ENCODE measurements at regions not wholly inside any gene's neighbourhood (a gene's known extent, or its start where the extent isn't known, plus 50 kb on each side); places are given as distances from the start of the nearest gene placed in this dataset.
"Not testable (repeated sequence)": the region's sequence is repeated elsewhere in the genome, so short reads cannot be mapped to it uniquely, and the experiment has no call there.

- DNase-seq (ENCODE audit: insufficient read length, low spot score) (no peak), FAIRE-seq (no peak)
- no peak for TF ChIP-seq CTCF (IDR thresholded peaks at IDR 0.05; ENCODE audit: insufficient read depth, missing control alignments)
Measured at GRCh38 chr18:35890323-35890722, 82.2 kb upstream of the RMP24 start.

GRCh38 chr18:35892118-35892517 is 80.4 kb upstream of the RMP24 start:
- DNase-seq (ENCODE audit: insufficient read length, low spot score): no peak
- no peak for TF ChIP-seq CTCF (IDR thresholded peaks at IDR 0.05; ENCODE audit: insufficient read depth, missing control alignments)
- no peak for FAIRE-seq

GRCh38 chr18:35897481-35897880 is 75.0 kb upstream of the RMP24 start:
- DNase-seq (ENCODE audit: insufficient read length, low spot score); FAIRE-seq: not testable (repeated sequence)

DNA sequence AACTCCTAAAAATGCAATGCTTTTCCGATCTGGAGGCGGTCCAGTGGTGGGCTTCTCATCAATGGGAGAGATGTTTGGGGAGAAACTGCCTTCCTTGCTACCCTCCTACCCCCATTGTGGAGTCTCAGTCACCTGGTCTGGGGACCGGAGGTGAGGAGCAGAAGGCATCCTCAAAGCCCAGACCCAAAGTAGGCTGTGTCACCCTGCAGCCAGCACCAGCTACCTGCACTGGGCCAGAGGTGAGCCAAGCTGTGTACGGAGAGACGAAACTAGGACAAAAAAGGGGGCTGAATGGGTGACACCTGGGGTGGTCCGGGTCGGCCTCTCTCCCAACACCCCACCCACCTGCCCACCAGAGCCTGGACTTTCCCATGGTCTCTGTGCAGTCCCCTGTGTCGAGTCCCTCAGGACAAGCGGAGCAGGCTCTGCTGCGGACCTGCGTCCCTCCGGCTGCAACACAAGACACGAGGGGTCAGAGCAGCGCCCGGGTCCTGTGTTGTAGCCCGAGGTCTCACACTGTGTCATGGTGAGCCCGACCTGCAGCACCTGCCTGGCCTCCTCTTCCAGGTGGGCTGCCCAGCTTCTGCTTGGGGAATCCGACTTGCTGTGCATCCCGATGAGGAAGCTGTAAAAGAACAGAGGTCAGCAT is 68.0 kb upstream of the RMP24 start:
- no peak for TF ChIP-seq CTCF (IDR thresholded peaks at IDR 0.05; ENCODE audit: insufficient read depth, missing control alignments)
- FAIRE-seq (no peak), DNase-seq (ENCODE audit: insufficient read length, low spot score) (no peak)

GRCh38 chr18:35905436-35905835 is 67.0 kb upstream of the RMP24 start:
- TF ChIP-seq CTCF (IDR thresholded peaks at IDR 0.05; ENCODE audit: insufficient read depth, missing control alignments): no peak
- no peak for DNase-seq (ENCODE audit: insufficient read length, low spot score)
- FAIRE-seq: no peak

GRCh38 chr18:35906291-35906690 is 66.2 kb upstream of the RMP24 start:
- DNase-seq (ENCODE audit: insufficient read length, low spot score); FAIRE-seq: not testable (repeated sequence)

GRCh38 chr18:35910327-35910726 is 62.2 kb upstream of the RMP24 start:
- FAIRE-seq: no peak
- no peak for DNase-seq (ENCODE audit: insufficient read length, low spot score)
- TF ChIP-seq CTCF (IDR thresholded peaks at IDR 0.05; ENCODE audit: insufficient read depth, missing control alignments): no peak

DNA sequence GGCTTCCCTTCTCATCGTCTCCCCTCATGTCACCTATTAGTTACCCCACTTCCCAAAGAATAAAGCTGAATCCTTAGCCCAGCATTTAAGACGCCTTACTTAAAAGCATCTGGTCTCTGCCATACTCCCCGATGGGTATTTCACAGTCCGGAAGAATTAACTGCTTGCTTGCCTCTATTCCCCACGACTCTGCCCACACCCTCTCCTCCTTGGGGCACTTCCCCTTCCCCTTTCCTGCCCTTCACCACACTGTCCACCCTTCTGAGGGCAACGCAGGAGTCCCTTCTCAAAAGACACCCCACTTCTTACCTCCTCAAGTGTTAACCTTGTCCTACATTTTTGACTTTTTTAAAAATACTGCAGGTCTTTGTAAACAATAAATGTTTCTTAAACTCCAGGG is 60.1 kb upstream of the RMP24 start:
- DNase-seq (ENCODE audit: insufficient read length, low spot score) (no peak), FAIRE-seq (no peak)
- TF ChIP-seq CTCF (IDR thresholded peaks at IDR 0.05; ENCODE audit: insufficient read depth, missing control alignments): no peak

Measured in D721Med (cell line).